DMS 273 (cell line): ENCODE measurements at regions not wholly inside any gene's neighbourhood (a gene's known extent, or its start where the extent isn't known, plus 50 kb on each side); places are given as distances from the start of the nearest gene placed in this dataset.
A peak's percentile ranks its signal among the peaks of the same experiment; 100 is the strongest.

Experiments used
- DNase-seq: peaks from one replicate; lab custom pipeline; 2025; ENCODE audit not compliant: unreplicated experiment; lab: John Stamatoyannopoulos, UW

DNA sequence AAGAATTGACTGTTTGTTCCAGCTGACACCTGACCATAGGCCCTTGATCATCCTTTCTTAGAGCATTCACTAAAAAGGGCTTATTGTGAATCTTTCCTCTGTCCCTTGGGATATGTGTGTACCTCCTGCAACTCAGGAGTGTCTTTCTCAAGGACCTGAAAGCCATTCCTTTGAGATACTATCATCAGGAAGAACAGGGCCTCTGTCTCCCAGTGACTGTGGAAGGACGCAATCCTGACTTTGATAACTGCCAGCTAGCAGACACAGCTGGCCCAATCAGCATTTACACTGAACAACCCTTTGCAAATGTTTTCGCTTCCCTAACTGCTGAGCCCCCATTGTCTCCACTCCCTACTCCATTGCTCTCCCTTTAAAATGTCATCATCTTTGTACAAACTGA, 144.4 kb downstream of the RMI1 start:
- no peak for DNase-seq

DNA sequence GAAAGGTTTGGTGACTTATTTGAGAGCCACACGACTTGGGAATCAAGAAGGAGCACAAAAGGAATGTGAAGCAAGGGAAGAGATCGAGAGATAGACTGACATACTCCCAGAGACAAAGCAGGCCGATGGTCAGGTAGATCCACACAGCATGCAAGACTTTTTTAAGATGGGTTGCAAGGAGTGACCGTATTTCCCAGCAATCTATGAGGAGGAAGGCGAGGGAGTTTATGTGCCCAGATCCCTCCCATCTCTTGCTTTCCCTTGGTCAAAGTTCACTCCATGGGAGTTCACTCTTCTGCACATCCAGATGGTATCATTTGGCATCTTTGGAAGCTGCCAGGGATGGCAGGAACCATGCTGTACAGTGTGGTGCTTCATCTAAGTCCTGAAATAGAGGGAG, 148.9 kb downstream of the RMI1 start:
- peak; percentile 21 for DNase-seq

GRCh38 chr9:84136119-84136868, 155.7 kb downstream of the RMI1 start:
- no peak for DNase-seq

DNA sequence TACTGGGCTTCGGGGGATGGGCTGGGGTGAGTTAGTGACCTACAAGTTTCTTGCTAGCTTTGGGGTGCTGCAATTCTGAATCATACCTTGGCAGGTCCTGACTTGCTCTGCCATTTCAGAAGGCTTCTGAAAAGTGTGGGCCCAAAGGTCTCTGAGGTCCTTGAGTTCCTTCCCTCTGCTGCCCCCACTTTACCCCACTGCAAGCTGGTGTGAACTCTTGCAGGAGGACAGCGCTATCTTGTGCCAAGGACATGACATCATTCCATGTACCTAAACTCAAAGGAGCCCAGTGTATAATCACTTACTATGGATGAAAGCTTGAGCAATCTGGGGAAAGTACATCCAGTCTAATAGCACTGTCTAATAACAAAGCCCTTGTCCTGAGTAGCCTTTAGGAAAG, 157.4 kb downstream of the RMI1 start:
- peak; percentile 25 for DNase-seq

GRCh38 chr9:84138541-84138940, 157.9 kb downstream of the RMI1 start:
- no peak for DNase-seq

DNA sequence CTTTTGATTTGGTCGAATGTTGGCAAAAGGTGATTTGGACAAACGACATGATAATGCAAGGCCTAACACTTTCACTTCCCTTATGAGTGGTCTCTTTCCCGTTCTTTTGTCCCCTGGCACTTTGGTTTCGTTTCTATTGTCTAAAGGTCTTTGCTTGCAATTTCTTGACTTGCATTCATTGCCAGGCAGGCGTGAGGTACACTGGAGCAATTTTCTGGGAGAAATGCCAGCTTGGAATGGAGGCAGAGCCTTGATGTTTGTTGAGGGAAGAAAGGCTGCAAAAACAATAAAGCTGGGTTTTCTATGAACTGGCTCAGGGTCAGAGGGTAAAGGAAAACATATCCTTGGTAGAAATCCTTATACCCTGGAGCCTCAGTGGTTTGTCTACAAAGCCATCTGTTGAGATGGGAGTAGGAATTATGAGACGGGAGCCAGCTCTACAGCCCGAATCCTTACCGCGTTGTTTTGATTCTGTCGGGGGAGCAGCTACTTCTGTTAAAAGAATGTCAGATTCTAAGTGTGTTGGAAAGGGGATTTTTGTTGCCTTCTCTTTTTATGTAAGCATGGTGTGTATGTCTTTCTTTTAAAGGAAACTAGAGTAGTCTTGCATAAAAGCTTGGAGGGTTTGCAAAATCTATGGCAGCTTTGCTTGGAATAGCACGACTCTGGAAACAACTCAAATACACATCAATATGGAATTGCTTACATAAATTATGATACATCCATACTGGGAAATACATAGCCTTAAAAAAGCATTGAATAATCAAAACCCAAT, 158.9 kb downstream of the RMI1 start:
- peak; percentile 72 for DNase-seq

GRCh38 chr9:84140535-84141101, 160.0 kb downstream of the RMI1 start:
- DNase-seq = no peak

DNA sequence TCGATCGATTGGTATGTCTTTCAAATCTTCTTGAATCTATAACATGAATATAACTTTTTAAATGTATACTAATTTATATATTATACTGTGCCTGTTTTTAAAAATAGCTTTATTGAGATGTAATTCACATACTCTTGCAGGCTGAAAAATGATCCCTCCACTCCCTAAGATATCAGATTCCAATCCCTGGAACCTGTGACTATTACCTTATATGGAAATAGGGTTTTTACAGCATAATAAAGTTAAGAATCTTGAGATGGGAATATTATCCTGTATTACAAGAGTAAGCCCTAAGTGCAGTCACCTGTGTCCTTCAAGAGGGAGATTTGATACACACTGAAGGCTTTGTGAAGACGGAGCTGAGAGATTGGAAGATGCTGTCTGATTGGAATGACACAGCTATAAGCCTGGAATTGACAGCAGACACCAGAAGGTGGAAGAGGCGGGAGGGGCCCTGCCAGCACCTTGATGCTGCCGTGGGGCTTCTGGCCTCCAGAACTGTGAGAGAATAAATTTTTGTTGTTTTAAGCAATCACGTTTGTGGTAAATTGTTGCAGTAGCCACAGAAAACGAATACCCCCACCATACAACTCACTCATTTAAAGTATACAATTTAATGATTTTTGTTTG, 161.3 kb downstream of the RMI1 start:
- peak; percentile 68 for DNase-seq

DNA sequence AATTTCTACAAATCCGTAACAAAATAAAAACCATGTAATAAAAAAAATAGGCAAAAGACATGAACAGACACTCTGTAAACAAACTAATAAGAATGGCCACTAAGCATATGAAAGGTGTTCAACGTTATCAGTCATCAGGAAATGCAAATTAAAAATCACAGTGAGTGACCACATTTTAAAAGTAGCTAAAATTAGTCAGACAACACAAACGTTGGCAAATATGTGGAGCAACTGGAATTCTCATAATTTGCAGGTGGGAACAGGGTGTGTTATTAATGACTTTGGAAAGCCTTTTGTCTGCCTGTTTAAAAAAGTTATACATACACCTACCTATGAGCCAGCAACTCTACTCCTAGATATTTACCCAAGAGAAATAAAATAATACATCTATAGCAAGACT, 164.4 kb downstream of the RMI1 start:
- DNase-seq = no peak

- DNase-seq = no peak
These were observed 165.2 kb downstream of the RMI1 start for GRCh38 chr9:84145780-84146179.

DNA sequence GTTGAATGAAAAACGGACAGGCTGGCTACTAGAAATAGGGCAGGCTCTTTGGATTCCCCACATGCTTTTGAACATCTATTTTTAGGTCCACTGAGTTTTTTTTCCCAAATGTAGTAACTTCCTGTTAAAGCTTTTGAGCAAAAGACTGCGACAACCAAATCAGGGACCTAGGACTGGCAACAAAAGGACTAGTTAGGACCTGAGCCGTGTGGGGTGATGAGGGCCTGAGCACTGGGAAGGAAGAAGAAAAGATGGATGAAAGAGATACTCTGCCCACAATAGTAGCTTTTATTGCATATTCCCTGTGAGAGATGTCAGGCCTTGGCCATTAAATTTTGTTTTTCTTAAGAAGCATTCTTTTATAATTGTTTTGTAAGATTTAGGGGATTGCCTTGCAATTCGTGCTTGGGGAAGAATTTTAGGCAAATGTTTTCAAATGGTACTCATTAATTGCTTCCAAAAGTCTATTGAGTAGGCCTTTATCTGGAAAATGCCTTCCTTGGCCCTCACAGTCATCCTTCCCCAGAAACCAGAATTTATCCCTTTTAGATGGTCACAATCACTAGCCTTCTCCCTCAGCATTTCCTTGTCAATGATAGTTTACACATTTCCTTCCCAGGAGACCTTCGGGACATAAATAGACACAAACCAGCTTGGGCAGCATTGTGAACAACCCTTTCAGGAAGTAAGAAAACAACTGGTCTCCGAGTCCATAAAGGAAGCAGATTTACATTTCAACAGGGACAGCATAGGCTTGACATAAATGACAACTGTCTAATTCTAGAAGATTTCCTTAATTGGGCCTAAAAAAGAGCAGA, 166.5 kb downstream of the RMI1 start:
- no peak for DNase-seq

DNA sequence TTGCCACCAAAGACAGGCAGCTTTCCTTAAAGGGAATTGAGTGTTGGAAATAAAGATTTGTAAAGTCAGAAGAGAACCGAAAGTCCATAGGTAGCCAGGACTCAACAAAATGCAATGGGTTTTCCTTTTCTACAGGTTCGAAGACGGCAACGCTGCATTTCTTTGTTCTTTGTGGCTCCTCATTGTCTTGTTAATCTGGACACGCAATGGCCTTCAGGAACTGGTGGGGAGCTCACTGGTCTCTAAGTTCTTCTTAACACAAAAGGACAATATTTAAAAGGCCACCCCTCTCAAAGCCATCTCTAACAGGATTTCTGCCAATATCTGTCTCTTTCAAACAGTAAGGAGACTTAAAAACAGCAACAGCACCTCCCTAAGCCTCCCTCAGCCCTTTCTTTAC, 170.6 kb downstream of the RMI1 start:
- no peak for DNase-seq

GRCh38 chr9:84151640-84152039, 171.0 kb downstream of the RMI1 start:
- no peak for DNase-seq

- DNase-seq = no peak
These were observed 171.6 kb downstream of the RMI1 start for GRCh38 chr9:84152204-84152603.

GRCh38 chr9:84153885-84154284, 173.3 kb downstream of the RMI1 start:
- no peak for DNase-seq

GRCh38 chr9:84154320-84154719, 173.7 kb downstream of the RMI1 start:
- DNase-seq = no peak

- peak; percentile 59 for DNase-seq
These were observed 177.4 kb downstream of the SLC28A3 start for GRCh38 chr9:84163052-84163650.

DNA sequence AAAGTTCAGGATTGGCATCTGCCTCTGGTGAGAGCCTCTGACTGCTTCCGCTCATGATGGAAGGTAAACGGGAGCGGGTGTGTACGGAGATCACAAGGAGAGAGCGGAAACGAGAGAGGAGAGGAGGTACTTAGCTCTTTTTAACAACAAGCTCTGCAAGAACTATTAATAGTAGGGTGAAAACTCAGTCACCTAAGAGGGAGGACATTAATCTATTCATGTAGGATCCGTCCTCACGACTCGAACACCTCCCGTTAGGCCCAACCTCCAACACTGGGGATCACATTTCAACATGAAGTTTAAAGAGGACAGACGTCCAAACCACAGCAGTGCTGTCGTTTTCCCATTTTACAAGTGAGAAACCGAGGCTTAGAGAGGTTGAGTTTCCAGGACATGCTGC, 173.7 kb downstream of the SLC28A3 start:
- DNase-seq = peak; percentile 47

- no peak for DNase-seq
These were observed 171.3 kb downstream of the SLC28A3 start for GRCh38 chr9:84169240-84169639.

DNA sequence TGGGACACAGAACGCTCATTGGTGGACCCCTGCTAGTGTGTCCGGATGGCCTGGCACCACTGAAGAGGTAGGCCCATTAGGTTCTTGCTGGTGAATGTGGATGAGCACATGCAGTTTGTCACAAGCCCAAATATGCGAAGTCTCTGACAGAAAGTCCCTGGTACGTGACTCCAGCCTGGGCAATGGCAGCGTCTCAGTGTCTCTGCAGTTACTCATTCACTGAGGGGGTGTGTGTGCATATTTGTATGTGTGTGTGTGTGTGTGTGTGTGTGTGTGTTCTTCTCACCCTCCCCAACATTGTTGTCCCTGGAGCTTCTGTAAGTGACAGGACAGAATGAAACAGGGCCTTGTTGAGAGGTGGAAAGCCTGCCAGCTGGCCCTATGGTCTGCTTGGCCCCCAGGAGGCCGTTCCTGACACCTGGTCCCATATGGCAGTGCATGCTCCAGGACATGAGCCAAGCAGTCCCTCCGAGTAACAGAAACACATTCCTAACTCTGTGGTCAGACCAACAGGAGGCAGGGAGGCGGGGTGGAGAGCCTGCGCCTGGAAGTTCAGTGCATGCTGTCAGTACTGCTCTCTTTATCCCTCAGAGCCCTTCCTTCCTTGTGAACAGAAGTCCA, 169.9 kb downstream of the SLC28A3 start:
- peak; percentile 97 for DNase-seq
